Upper lobe of left lung (tissue), 4 donors: ENCODE measurements at regions not wholly inside any gene's neighbourhood (a gene's known extent, or its start where the extent isn't known, plus 50 kb on each side); places are given as distances from the start of the nearest gene placed in this dataset.

Experiments used
- POLR2A ChIP-seq, 4 donors: fragments of 450-650 bp; IDR thresholded peaks; one replicate each; pipeline ENCODE4 v1.5.1; 2016 to 2017; ENCODE audit warnings: antibody characterized with exemption in 4 of 4, mild to moderate bottlenecking in 2 of 4
- TF ChIP-seq, protein P1 (sequence below), 6 experiments: fragments of 450-650 bp in 4 of 6; fragments of 200-600 bp in 2 of 6; sonication (generic) in 2 of 6; IDR thresholded peaks; one replicate each; pipeline ENCODE4 v1.5.1; 2016 to 2019; ENCODE audit warnings: antibody characterized with exemption in 6 of 6

- no peak for TF ChIP-seq POLR2A (IDR thresholded peaks at IDR 0.05)
- TF ChIP-seq, protein P1, sequence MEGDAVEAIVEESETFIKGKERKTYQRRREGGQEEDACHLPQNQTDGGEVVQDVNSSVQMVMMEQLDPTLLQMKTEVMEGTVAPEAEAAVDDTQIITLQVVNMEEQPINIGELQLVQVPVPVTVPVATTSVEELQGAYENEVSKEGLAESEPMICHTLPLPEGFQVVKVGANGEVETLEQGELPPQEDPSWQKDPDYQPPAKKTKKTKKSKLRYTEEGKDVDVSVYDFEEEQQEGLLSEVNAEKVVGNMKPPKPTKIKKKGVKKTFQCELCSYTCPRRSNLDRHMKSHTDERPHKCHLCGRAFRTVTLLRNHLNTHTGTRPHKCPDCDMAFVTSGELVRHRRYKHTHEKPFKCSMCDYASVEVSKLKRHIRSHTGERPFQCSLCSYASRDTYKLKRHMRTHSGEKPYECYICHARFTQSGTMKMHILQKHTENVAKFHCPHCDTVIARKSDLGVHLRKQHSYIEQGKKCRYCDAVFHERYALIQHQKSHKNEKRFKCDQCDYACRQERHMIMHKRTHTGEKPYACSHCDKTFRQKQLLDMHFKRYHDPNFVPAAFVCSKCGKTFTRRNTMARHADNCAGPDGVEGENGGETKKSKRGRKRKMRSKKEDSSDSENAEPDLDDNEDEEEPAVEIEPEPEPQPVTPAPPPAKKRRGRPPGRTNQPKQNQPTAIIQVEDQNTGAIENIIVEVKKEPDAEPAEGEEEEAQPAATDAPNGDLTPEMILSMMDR (IDR thresholded peaks at IDR 0.05): no peak
Observed at GRCh38 chrX:4315891-4316290, 602.4 kb upstream of the PRKX start.
